Stimulated activated CD4-positive, alpha-beta T cell treated with anti-CD3 and anti-CD28 coated beads, Interleukin-1b, Interleukin-23, amount 100 ng/mL, for 1 hour (primary cell): ENCODE measurements at regions not wholly inside any gene's neighbourhood (a gene's known extent, or its start where the extent isn't known, plus 50 kb on each side); places are given as distances from the start of the nearest gene placed in this dataset.

Source experiments
- DNase-seq, 2 donors: peaks; one replicate each; pipeline ENCODE4 v3.0.0-alpha.2; 2020; ENCODE audit warnings: low read depth in 2 of 2

DNA sequence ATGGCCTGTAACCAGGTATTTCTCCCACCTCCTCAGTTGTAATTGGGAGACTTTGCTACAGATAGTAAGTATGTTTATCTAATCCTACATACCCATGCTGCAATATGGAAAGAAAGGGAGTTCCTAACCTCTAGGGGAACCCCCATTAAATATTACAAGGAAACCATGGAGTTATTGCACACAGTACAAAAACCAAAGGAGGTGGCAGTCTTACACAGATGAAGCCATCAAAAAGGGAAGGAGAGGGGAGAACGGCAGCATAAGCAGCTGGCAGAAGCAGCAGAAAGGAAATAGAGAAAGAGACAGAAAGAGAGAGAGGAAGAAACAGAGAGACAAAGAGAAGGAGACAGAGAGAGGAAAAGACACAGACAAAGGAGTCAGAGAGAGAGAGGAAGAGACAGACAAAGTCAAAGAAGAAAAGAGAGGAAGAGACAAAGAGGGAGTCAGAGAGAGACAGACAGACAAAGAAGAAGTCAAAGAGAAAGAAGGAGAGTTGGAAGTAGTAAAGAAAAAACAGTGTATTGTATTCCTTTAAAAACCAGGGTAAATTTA lies 142.9 kb downstream of the FASLG start:
- no peak for DNase-seq

DNA sequence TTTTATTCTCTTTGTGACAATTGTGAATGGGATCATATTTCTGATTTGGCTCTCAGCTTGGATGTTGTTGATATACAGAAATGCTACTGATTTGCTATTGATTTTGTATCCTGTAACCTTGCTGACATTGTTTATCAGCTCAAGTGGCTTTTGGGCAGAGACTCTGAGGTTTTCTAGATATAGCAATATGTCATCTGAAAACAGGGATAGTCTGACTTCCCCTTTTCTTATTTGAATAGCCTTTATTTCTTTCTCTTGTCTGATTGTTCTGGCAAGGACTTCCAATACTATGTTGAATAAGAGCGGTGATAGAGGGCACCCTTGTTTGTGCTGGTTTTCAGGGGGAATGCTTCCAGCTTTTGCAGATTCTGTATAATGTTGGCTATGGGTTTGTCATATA lies 150.8 kb downstream of the FASLG start:
- DNase-seq = no peak

DNA sequence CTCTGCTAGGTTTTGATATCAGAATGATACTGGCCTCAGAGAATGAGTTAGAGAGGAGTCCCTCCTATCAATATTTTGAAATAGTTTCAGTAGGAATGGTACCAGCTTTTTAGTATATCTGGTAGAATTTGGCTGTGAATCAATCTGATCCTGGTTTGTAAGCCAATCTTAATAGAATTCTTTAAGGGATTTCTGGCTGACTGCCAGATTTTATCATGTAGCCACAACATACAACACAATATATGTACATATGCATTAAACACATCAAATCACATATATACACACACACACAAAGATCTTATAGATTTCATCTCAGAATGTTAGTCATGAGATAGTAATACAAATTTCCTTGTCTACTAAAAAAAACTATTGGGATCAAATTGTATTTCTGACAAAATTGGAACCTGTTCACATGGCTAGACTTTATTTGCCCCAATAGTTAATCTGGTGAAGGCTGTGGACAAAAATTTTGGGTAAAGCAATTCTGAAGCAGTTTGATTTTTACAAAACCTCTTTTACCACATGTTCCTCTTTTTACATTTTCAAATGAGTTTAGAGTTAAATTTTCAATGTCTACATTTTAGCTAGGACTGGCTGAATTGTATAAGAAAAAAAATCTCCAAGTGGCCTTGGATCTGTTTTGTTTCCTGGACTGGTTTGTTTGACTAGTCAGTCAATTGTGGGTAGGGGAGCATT lies 151.7 kb downstream of the FASLG start:
- no peak for DNase-seq

DNA sequence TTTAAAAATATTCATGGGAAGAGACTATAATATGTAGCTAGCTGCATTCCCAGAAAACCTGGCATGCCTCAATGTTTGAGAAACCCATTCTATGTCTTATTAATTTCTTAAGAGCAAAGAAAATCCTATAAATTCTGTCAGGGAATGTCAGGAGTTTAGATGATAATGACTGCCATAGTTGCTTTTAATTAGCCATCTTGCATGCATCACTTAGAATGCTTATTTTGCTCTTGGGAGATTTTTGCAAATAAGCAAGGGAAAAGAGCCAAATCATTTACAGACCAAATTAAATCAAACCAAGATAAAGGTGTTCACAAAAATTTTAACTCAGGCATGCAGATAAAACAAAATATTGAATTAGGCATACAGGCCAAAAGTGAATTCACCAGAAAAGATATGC lies 152.8 kb downstream of the FASLG start:
- DNase-seq = no peak

DNA sequence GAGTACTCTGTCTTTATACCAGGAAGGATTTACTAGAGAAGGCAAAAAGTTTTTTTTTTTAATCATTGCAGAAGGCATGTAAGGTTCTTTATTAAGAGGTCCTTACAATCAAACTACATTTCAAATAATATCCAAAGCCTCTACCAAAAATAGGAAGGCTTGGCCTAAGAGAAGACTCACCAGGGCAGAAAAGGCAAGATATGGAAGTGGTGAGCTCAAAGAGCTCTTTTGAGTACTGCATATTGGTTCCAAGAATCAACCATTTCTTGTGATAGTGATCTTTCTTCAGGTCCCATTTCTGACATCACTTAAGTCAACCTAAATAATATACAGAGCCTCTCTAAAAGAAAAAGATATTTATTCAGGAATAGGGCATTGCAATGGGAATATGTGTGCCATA lies 153.2 kb downstream of the FASLG start:
- DNase-seq = no peak

DNA sequence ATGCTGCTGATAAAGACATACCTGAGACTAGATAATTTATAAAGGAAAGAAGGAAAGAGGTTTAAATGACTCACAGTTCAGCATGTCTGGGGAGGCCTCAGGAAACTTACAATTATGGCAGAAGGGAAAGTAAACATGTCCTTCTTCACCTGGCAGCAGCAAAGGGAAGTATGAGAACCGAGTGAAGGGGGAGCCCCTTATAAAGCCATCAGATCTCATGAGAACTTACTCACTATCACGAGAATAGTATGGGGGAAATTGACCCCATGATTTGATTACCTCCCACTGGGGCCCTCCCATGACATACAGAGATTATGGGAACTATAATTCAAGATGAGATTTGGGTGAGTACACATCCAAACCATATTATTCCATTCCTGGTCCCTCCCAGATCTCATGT lies 154.4 kb downstream of the FASLG start:
- no peak for DNase-seq

DNA sequence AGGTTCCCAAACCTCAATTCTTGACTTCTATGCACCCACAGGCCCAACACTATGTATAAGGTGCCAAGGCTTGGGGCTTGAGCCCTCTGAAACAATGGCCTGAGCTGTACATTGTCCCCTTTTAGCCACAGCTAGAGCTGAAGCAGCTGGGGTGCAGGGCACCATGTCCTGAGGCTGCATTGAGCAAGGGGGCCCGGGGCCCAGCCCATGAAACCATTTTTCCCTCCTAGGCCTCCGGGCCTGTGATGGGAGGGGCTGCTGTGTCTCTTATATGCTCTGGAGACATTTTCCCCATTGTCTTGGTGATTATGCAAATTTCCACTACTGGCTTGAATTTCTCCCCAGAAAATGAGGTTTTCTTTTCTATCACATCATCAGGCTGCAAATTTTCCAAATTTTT lies 155.5 kb downstream of the FASLG start:
- DNase-seq = no peak

DNA sequence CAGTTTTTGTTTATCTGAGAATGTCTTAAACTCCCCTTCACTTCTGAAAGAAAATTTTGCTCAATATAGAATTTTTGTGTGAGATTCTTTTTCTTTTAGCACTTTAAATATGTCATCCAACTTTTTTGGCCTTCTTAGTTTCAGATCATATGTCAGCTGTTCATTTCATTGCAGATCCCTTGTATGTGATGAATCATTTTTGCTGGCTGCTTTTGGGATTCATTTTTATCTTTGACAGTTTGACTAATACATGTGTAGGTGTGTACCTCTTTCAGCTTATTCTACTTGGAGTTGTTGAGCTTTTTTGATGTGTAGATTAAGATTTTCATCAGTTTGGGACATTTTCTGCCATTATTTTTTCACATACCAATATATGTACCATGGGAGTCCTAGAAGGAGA lies 156.8 kb downstream of the FASLG start:
- DNase-seq = no peak

DNA sequence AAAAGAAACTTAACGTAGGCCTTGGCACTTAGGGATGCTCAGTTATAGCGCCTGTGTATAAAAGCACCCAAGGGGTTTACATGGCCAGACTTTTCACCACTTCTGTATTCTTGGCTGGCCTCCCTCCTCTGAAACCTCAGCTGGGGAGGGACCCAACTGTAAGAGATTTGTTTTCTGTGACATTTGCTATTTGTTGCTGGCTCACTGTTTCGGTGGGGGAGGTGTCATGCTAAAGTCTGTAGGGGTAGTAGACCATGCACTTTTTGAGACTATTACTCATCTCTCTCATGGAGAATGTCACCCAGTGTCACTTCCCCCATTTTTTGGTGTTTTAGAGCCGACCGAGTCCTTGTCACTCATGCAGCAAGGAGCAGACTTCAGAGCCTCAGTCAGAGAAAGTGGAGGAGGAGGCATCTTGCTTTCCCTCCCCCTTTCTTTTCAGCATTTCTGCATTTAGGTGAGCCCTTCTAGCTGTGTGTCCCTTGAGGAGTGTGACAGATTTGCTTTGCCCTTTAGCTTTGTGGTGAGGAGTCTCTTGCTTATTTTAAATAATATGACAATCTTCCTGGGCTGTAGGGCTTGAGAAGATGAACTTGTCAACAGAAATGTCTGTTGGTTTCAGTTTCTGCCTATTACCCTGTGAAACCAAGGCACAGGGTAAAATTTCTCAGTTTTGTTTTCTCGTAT lies 160.1 kb downstream of the FASLG start:
- DNase-seq = peak in 1 of 2 donors; percentile 10

DNA sequence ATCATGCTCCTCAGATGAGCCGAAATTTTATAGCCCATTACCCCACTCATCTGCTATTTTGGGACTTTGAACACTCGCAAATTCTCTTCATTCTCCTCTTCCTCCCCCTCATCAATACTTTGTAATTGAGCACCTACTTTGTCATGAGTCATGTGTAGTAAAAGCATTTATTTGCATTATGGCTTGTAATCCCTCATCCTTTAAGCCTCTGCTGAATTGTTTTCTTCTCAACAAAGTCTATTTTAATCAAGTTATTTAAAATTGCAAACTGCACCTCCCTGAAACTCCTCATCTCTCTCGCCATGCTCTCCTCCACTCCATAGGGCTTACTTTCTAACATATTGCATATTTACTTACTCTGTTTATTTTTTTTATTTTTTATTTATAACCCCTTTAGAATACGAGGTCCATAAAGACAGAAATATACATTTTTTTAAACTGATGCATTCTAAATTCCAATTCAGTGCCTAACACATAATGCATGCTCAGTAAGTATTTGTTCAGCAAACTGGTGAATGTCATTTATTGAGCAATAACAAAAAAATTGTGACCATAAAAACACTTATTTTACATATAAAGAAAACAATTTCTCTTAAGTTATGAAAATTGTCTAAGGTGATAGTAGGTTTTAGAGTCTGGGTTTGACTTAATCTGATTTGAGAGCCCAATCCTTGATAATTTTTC lies 161.7 kb downstream of the FASLG start:
- DNase-seq = no peak

DNA sequence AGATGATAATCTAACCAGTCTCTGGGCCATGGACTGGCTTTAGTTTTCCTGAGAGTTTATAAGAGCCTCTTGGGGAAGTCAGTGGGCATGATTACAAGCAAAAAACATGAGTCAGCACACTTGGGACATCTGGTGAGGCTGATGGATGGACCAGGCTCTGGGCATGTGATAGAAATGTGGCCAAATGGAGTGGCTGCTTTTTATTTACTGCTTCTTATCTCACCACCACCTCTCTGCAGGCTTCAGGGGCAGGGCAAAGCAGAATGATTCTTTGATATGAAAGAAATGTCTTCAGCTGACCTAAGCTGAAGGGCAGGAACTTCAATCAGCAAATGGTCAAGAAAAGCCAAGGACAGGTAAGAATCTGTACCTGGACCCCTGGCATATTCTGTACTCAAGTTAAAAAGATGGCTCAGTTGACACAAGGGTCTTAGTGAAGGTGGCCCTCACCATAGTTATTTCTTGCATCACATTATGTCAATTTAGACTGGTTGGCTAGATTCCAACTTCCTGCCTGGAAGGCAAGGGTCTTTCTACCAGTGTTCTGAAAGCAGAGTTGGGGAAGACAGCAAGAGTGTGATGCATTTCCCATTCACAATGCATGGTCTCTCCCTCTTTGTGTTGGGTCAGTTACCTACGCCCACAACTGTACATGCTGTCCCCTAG lies 162.8 kb downstream of the FASLG start:
- no peak for DNase-seq

DNA sequence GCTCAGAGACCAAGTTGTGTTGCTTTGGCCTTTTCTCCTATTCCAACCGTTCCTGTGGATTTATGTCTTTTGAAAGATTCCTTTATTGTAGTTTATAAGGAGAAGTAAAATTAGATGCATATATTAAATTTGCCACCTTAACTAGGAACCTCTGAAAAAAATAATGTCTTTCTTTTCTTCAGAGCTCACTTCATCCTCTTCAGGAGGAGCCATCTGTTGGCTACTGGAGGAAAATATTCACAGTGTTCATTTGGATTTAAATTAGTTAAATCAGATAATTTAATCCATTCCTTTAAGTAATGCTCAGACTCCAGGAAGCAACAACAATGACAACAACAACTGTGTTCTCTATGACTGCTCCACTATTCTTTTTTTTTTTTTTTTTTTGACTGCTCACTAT lies 164.0 kb downstream of the FASLG start:
- DNase-seq = no peak

DNA sequence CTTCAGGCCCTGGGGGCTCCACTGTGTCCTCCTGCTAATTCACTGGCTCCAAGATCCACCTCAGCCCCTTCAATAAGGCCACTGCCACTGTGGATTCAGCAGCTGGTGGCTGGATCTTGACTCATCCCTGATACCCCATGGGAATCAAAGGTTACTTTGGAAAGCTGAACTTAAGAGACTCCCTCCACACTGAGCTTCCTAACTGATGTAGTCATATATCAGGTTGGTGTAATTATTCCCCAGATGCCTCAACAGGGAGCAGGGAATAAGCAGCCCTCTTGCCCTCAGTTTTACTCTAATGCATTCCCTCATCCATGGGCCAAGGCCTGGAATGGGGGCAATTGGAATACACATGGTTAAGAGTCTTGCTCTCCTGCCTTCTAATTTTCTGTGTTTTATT lies 164.6 kb downstream of the FASLG start:
- DNase-seq = no peak

DNA sequence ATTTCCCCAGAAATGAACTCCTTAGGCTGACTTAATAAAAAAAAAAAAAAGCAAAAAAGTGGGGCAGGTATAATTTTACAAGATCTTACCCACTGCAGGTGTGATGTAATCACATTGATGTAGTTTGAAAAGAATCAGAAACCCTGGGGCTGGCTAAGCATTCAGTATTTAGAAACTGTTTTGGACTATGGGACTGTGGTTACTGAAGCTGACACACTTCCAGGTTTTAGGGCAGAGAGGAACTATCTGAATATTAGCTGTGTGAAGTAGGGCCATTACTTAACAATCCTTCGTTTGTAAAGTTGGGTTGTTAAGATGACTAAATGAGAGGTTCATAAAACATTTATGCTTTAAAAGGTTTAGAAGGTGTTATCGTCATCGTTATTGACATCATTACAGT lies 165.3 kb downstream of the FASLG start:
- DNase-seq = no peak

DNA sequence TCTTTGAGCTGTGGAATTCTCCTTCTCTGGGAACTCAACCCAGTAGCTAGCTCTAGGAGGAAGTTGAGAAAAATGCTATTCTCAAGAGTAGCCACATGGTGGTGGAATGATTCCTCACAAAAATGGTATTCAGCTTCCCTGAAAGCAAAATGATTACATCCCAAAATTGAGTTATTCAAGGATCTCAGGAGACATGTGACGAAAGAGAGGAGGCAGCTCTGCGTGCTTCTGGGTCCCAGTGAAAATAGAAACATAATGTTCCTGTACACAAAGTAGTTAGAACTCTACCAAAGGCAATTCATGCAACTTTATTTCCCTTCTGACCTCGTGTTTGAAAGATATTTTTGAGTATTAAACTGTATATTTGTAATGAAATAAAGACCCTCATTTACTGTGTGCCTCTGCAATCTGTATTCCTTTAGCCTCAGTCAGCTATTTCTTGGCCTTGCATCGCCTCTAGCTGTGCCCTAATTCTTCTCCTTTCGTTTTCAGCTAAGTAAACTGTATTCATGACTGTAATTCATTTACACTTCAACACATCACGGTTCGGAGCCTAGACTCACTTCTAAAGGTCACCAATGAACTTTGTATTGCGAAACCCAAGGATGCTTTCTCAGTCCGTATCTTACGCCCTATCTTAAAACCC lies 167.3 kb downstream of the FASLG start:
- DNase-seq = no peak

DNA sequence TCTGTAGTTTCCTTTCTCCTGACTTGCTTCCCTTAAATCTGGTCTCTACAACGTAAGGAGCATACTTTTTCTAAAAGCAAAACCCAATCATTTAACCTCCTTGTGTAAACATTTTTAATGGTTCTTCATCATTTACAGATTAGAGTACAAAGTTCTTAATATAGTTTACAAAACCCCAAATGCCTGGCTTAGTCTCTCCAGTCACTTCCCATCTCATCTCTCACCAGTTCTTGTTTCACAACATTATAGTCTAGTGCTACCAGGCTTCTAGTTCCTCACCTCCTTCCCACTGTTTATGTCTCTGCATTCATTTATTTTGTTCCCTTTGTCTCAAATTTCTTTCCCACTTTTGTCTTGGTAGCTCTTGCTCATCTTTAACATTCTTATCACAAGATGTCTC lies 168.4 kb downstream of the FASLG start:
- DNase-seq = no peak

DNA sequence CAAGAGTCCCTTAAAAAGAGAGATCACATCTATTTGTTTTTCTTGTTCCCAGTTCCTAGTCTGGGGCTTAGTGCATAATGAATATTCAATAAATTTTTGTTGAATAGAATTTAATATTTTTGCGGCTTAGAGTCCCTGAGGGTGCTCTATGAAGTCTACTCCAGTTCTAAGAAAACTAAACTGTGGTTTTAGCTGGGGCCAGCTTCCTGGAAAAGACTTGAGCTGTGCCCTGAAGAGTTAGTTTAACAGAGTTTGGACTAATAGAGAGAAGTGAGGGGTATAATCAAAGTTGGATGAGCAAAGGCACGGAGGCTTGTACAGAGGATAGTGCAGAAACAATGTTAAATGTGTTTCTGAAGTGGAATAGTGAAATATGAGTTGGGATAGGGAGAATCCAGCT lies 168.9 kb downstream of the FASLG start:
- DNase-seq = no peak

DNA sequence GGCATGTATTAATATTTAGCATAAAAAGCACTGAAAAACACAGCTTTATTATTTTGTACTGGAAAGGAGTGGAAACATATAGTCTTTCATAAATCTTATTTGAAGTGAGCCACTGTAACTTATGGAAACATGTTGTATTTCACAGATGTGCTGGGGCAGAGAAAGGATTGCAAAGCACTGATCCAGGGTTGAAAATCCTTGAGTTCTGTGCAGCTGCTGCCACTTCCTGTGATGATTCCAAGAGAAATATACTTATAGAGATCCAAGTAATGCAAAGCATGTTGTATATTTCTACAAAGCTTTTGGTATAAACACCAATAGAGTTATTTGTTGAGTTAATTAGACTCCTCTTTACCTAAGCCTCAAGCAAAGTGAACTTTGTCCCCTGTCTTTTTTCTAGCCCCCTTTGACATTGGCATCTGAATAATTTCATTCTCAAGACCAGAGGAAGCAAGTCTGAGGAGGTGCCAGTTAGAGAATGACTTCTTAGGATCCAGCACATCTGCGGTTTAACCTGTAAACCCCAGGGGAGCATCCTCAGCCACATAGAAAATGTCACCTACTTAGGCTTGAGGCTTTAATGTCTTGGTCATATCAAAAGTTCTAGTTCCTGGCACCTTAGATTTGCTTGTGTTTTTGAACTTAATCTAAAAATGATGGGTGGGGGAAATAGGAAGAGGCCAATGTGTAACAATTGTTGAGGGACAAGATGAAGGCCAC lies 173.3 kb downstream of the FASLG start:
- no peak for DNase-seq

DNA sequence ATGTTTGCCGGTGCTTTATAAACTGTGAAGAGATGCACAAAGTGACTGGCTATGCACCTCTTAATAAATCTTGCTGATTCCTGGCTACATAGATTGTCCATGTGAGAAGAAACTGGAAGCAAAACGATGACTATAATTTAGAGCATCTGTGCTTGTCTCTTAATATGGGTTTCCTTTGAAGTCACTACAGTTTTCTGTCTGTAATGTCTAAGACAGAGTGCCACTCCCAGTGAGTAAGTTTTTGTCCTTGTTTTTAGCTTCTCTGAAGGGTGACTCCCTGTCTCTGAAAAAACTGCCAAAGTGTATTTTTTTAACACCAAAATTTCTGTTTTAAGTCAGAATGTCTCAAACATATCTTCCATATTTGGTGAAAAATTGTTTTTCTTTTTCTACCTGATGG lies 175.1 kb downstream of the FASLG start:
- no peak for DNase-seq

DNA sequence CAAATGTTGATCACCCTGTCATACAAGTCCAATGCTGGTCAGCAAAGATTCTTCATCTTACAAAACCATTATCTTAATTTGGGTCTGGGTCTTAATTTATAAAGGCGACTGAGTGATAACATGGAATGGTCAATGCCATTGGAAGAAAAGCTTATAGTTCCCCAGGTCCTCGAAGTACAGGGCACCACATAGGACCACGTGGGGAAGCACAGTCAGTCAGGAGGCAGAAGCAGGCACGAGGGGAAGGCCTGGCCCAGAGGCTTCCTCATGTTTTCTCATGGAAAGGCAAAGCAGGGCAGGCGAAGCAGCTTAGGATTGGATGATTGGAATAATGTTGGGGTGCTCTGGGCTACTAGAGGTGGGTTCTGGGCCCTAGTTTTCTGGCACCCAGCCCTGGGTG lies 175.7 kb downstream of the FASLG start:
- no peak for DNase-seq

DNA sequence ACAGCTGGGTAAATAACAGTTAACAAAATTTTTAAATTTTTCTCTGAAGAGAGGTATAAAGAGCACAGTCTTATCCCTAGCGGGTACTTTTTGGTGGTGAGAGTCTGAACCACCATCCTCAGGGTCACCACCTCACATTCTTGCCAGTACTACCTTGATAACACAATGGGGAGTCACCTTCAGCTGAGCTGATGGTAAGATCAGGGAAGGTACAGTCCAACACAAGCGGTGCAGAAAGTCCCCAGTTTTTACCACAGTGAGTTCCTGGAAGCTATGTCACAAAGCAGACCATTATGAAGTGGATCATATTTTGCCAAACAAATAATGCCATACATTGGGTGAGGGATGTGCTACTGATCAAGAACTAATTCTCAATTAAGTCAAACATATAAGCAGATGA lies 176.9 kb downstream of the FASLG start:
- no peak for DNase-seq
